ENCODE measurements at regions not wholly inside any gene's neighbourhood (a gene's known extent, or its start where the extent isn't known, plus 50 kb on each side); places are given as distances from the start of the nearest gene placed in this dataset.

- TF ChIP-seq, protein P1, sequence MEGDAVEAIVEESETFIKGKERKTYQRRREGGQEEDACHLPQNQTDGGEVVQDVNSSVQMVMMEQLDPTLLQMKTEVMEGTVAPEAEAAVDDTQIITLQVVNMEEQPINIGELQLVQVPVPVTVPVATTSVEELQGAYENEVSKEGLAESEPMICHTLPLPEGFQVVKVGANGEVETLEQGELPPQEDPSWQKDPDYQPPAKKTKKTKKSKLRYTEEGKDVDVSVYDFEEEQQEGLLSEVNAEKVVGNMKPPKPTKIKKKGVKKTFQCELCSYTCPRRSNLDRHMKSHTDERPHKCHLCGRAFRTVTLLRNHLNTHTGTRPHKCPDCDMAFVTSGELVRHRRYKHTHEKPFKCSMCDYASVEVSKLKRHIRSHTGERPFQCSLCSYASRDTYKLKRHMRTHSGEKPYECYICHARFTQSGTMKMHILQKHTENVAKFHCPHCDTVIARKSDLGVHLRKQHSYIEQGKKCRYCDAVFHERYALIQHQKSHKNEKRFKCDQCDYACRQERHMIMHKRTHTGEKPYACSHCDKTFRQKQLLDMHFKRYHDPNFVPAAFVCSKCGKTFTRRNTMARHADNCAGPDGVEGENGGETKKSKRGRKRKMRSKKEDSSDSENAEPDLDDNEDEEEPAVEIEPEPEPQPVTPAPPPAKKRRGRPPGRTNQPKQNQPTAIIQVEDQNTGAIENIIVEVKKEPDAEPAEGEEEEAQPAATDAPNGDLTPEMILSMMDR (IDR thresholded peaks at IDR 0.05) = no peak
- TF ChIP-seq POLR2A (IDR thresholded peaks at IDR 0.05) (no peak), EP300 (IDR thresholded peaks at IDR 0.05) (no peak)
These were observed 273.7 kb downstream of the NOL4 start for GRCh38 chr18:33951031-33951430.
